DMS53 (cell line): ENCODE measurements at regions not wholly inside any gene's neighbourhood (a gene's known extent, or its start where the extent isn't known, plus 50 kb on each side); places are given as distances from the start of the nearest gene placed in this dataset.

ENCODE experiments used
- DNase-seq: peaks from one replicate; lab custom pipeline; 2025; lab: John Stamatoyannopoulos, UW

DNA sequence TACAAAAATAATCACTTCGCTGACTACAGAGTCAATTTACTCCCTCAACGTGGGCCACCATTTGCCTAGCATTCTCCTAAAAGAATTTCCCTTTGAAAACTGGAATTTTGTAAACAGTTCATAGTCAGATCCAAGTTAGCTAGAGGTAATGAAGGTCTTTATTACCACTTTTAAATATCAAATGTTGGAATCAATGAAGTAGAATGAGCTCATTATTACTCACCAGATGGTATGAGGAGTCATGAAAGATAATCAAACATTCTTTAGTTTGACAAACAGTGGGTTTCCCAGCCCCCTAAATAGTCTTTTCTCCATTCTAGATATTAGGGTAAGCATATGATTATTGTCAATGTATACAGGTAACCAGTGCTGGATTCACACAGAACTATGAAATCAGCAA is 455.7 kb upstream of the THBS1 start:
- DNase-seq = peak; percentile 8

DNA sequence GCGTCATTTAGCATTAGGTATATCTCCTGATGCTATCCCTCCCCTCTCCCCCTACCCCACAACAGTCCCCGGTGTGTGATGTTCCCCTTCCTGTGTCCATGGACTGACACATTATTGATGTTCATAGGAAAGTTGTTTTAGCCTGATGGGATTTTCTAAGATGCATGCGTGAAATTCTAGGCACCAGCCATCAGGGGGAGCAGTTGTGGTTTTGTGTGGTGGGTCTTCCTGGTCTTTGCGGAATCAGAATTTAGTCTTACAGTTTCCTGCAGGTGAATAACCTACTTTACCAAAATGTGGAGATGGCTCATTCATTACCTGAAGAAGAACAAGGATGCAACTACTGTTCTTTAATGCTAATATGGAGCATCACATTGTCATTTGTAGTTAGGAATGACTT is 455.0 kb upstream of the THBS1 start:
- DNase-seq = peak; percentile 79

GRCh38 chr15:39127151-39127790 is 453.6 kb upstream of the THBS1 start:
- peak; percentile 18 for DNase-seq

GRCh38 chr15:39127925-39128617 is 452.8 kb upstream of the THBS1 start:
- DNase-seq = peak; percentile 95

DNA sequence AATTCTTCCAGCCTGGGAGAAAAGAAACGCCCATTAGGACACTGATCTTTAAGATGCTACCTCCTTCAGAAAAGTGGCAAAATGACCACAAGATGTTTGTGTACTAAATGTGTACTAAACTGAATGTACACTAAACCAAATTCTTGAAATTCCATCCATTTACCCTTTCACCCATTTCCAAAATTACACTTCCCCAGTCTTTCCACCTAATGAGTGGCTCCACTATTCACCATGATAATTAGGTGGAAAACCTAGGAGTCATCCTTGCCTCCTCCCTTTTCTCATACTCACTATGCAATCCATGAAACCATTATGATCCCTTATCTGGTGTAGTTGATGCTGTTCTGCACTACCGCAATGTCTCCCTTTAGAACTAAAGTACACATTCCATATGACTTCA is 452.1 kb upstream of the THBS1 start:
- DNase-seq = peak; percentile 34

DNA sequence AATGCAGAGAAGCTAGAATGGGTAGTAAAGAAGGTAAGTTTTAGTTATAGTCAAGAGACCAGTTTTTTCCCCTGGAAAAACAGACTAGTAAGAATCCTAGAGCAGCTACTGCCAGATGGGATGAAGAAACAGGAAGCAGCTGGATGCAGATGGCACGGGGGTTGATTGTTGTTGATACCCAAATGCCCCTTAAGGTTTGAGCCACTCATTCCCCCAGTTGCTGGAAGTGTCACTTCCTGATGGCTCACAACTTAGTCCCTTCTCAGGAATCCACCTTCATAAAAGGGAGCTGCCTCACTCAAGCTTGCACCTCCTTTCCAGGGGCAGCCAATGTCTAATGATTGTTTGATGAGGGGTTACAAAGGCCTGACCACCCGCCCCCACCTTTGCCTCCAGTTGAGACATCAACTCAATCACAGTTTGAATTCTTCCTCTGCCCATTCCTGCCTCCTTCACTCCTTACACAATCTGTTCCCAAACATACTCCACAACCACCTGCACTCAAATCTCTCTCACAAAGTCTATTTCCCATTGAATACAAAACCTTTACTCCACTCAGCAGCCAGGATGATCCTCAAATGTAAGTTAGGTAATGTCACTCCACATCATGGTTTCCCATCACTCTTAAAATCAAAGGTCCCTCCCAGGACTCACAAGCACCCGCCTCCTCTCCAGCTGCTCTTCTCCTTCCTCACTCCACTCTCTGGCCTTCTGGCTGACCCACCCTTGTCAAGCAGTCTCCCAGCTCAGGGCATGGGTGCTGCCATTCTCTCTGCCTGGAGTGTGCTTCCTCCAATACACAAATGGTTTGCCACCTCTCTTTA is 450.1 kb upstream of the THBS1 start:
- peak; percentile 37 for DNase-seq

GRCh38 chr15:39131609-39132008 is 449.3 kb upstream of the THBS1 start:
- DNase-seq = peak; percentile 29

- DNase-seq = no peak
Observed at GRCh38 chr15:39132070-39132469, 448.8 kb upstream of the THBS1 start.

DNA sequence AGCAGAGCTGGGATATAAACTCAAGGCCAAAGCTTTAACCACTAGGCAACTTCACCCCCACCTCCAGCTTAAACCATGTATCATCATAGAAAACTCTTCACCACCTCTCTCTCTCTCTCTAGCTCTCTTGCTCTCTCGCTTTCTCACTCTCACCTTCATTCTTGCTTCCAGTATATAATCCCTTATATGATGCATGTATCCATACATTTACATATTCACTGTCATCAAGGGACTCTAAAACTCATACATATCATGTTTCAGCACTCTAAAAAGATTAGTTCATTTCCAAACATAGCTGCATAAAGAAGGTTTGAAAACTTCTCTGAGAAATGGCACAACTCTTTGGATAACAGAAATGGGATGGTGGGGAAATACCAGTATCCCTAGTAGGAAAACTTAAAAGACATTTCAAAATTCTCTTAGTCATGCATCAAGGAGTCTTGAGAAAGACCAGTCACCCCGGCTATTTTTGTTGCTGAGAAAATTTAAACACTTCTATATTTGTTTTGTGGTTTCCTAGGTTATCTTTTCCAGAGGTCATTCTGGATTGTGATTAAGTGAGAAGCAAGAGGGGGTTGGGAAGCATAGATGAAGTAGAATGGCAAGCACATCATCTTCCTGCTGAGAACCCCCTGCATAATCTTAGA is 447.8 kb upstream of the THBS1 start:
- DNase-seq = peak; percentile 31

- DNase-seq = no peak
Observed at GRCh38 chr15:39134282-39134681, 446.6 kb upstream of the THBS1 start.

GRCh38 chr15:39135989-39136388 is 444.9 kb upstream of the THBS1 start:
- DNase-seq = no peak

GRCh38 chr15:39139431-39140059 is 441.3 kb upstream of the THBS1 start:
- DNase-seq = no peak

- DNase-seq = peak; percentile 91
Observed at GRCh38 chr15:39140060-39140604, 440.7 kb upstream of the THBS1 start.

DNA sequence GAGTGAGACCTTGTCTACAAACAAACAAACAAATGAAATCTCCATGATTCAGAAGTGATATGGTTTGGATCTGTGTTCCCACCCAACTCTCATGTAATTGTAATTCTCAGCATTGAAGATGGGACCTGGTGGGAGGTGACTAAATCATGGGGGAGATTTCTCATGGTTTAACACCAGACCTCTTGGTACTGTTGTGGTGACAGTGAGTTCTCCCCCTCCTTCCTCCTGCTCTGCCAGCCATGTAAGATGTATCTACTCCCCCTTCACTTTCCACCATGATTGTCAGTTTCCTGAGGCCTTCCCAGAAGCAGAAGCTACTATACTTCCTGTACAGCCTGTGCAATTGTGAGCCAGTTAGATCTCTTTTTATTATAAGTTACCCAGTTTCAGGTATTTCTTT is 438.4 kb upstream of the THBS1 start:
- DNase-seq = peak; percentile 4

GRCh38 chr15:39143479-39143878 is 437.4 kb upstream of the THBS1 start:
- no peak for DNase-seq

GRCh38 chr15:39144051-39144450 is 436.8 kb upstream of the THBS1 start:
- DNase-seq = no peak

DNA sequence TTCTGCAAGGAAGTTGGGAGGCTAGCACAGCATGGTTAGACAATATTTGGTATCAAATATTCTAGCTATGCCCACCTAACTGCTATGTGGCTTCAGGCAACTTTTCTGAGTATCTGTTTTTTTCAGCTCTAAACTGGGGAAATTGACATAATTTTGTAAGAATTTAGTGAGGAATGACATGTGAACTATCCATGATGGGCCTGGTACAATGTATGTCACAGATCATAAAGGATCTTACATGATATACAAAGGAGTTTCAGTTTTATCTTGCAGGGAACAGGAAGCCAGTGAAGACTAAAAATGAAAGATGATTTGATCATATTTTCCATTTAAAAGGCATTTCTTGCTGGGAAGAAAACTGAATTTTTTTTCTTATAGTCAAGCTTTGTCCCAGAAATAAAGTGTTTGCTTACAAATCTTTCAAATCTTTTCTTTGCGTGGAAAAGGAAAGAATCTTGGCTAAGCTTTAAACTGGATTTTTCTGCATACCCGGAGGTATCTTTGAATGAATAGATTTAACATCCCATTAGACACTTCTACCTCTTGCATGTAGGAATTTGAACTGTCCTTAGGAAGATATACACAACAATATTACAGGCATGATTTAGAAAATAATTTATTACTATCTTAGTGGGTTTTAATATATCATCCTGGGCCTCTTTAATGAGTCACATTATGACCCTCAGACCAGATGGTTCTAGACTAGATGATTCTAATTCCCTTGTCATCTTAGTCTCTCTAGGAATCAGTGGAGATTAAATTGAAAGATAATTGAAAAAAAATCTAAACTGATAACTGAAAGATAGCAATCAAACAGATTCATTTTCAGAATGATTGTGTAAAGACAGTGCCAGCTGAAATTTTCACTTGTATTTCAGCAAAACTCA is 436.0 kb upstream of the THBS1 start:
- no peak for DNase-seq

- DNase-seq = no peak
Observed at GRCh38 chr15:39145854-39146625, 434.8 kb upstream of the THBS1 start.

GRCh38 chr15:39149636-39150150 is 431.2 kb upstream of the THBS1 start:
- no peak for DNase-seq

- no peak for DNase-seq
Observed at GRCh38 chr15:39151545-39151944, 429.3 kb upstream of the THBS1 start.
